B cell (primary cell): ENCODE measurements at regions not wholly inside any gene's neighbourhood (a gene's known extent, or its start where the extent isn't known, plus 50 kb on each side); places are given as distances from the start of the nearest gene placed in this dataset.
A peak's percentile ranks its signal among the peaks of the same experiment; 100 is the strongest.

Source experiments
- ATAC-seq: fragments of 200-7000 bp; cut with Tn5 transposase; one replicate; pipeline ENCODE4 v1.10.0; 2021; ENCODE audit warnings: low read depth, mild to moderate bottlenecking, moderate number of reproducible peaks, moderate library complexity
- CTCF ChIA-PET: fragments of 350-600 bp; sonication (Branson Sonifier 250); formaldehyde crosslinking; loops from one replicate; lab custom pipeline; 2021; ENCODE audit warnings: antibody characterized with exemption, inconsistent platforms; lab: Charles Lee
- POLR2A ChIA-PET: fragments of 350-600 bp; sonication (Branson Sonifier 250); formaldehyde crosslinking; loops from one replicate; lab custom pipeline; 2021; ENCODE audit warnings: antibody characterized with exemption; lab: Charles Lee
- DNase-seq: peaks from one replicate; pipeline ENCODE4 v3.0.0; 2013
- H2AFZ ChIP-seq: 2 replicates; pipeline ENCODE4 v1.6.1; 2012; ENCODE audit warnings: mild to moderate bottlenecking, low read depth, low read length; ENCODE audit not compliant: insufficient read depth, poor library complexity, severe bottlenecking
- H3K27ac ChIP-seq, 2 donors: 1 replicate in 1 of 2; 2 replicates in 1 of 2; pipeline ENCODE4 v1.5.1; 2012 to 2013; ENCODE audit warnings: low read length in 2 of 2, mild to moderate bottlenecking in 2 of 2, moderate library complexity in 1 of 2
- H3K27me3 ChIP-seq, 4 experiments: fragments of 200-600 bp in 1 of 4; sonication (generic) in 1 of 4; replicated peaks in 1 of 4; 1 replicate in 2 of 4; 2 replicates in 2 of 4; pipeline versions ENCODE4 v1.6.1 to v1.7.0; 2013 to 2016; ENCODE audit warnings: low read length in 3 of 4, mild to moderate bottlenecking in 2 of 4, mixed read lengths in 1 of 4, moderate library complexity in 1 of 4; ENCODE audit not compliant: insufficient read depth in 4 of 4, control insufficient read depth in 3 of 4; ENCODE audit errors: control extremely low read depth in 1 of 4
- H3K36me3 ChIP-seq, 2 experiments: replicated peaks in 1 of 2; 1 replicate in 1 of 2; 2 replicates in 1 of 2; pipeline versions ENCODE4 v1.6.1 to v1.7.1; 2013; ENCODE audit warnings: low read length in 1 of 2; ENCODE audit not compliant: insufficient read depth in 2 of 2, control insufficient read depth in 1 of 2; ENCODE audit errors: control extremely low read depth in 1 of 2, extremely low read depth in 1 of 2
- H3K4me1 ChIP-seq, 2 donors: fragments of 200-600 bp in 1 of 2; sonication (generic) in 1 of 2; 1 replicate in 1 of 2; 2 replicates in 1 of 2; pipeline versions ENCODE4 v1.5.1 to v1.6.1; 2013 to 2017; ENCODE audit warnings: low read length in 2 of 2; ENCODE audit not compliant: control insufficient read depth in 2 of 2, insufficient read depth in 2 of 2
- H3K4me2 ChIP-seq: replicated peaks from 2 replicates; pipeline ENCODE3; 2012; ENCODE audit warnings: mild to moderate bottlenecking, low read depth, low read length; ENCODE audit not compliant: poor library complexity, severe bottlenecking
- H3K4me3 ChIP-seq, 5 experiments: fragments of 200-600 bp in 1 of 5; sonication (generic) in 1 of 5; 1 replicate in 3 of 5; 2 replicates in 2 of 5; pipeline versions ENCODE4 v1.5.1 to v1.7.0; 2011 to 2016; ENCODE audit warnings: low read length in 4 of 5, mild to moderate bottlenecking in 4 of 5, low read depth in 2 of 5, control low read depth in 1 of 5, moderate library complexity in 1 of 5; ENCODE audit not compliant: insufficient read depth in 1 of 5; ENCODE audit errors: control extremely low read depth in 1 of 5, extremely low read depth in 1 of 5
- H3K79me2 ChIP-seq: fragments of 200-600 bp; sonication (generic); one replicate; pipeline ENCODE4 v1.6.0; 2016; ENCODE audit warnings: low read length; ENCODE audit not compliant: control insufficient read depth, insufficient read depth
- H3K9ac ChIP-seq: fragments of 200-600 bp; sonication (generic); 2 replicates; pipeline ENCODE4 v1.6.1; 2017; ENCODE audit warnings: mild to moderate bottlenecking, low read length, moderate library complexity
- H3K9me3 ChIP-seq, 3 donors: one replicate each; pipeline versions ENCODE4 v1.6.1 to v1.7.1; 2013; ENCODE audit warnings: low read length in 2 of 3; ENCODE audit not compliant: control insufficient read depth in 2 of 3, insufficient read depth in 1 of 3; ENCODE audit errors: control extremely low read depth in 1 of 3
- H4K20me1 ChIP-seq: 2 replicates; pipeline ENCODE4 v1.6.0; 2012; ENCODE audit warnings: mild to moderate bottlenecking, low read length; ENCODE audit not compliant: insufficient read depth, control insufficient read depth, poor library complexity, severe bottlenecking
- H3K27ac Mint-ChIP-seq: one replicate; pipeline ENCODE4 v1.8.0; 2021; ENCODE audit warnings: mixed read lengths
- H3K27me3 Mint-ChIP-seq: one replicate; pipeline ENCODE4 v1.8.0; 2021; ENCODE audit warnings: mixed read lengths
- H3K4me1 Mint-ChIP-seq: one replicate; pipeline ENCODE4 v1.8.0; 2021; ENCODE audit warnings: mixed read lengths
- H3K4me3 Mint-ChIP-seq: one replicate; pipeline ENCODE4 v1.8.0; 2021; ENCODE audit warnings: mixed read lengths
- H3K9me3 Mint-ChIP-seq: one replicate; pipeline ENCODE4 v1.8.0; 2022; ENCODE audit warnings: mixed read lengths; ENCODE audit not compliant: insufficient read depth
- EZH2 ChIP-seq: IDR thresholded peaks from 2 replicates; pipeline ENCODE4 v1.6.1; 2012; ENCODE audit warnings: borderline replicate concordance, low read depth, mild to moderate bottlenecking, moderate library complexity, low read length; ENCODE audit not compliant: insufficient read depth, poor library complexity, severe bottlenecking
- WGBS: methylation state at CpG from one replicate; pipeline ENCODE4 v1.1.5; 2013; ENCODE audit warnings: missing lambda C conversion rate; ENCODE audit not compliant: insufficient coverage; 5-methylcytosine and 5-hydroxymethylcytosine counted together
- intact Hi-C: fragments of 100-400 bp; cut with micrococcal nuclease; formaldehyde crosslinking; loops from one replicate; pipeline ENCODE4 v1.10.0; 2022
- TF ChIP-seq, protein P1 (sequence below): fragments of 200-600 bp; IDR thresholded peaks from one replicate; pipeline ENCODE4 v1.8.0; 2022; ENCODE audit warnings: antibody characterized with exemption, mild to moderate bottlenecking

DNA sequence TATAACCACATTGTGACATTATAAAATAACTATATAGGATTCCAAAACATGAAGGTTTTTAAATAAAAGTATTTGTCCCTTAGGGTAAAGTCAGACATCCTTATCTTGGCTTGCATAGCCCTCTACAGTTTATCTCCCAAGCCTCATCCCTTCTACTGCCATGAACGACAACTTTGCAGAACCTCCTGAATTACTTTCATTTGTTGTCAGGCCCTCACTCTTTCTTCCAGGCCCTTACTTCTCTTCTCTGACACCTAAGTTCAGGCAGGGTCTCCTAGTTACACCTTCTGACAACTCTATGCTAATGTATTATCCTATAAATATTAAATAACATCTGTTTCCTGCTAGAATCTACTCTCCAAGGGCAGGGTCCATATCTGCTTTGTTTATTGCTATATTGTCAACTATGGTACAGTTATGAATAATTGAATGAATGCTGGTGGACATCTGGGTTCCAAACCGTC is 115.7 kb upstream of the MDM1 start:
- Mint-ChIP-seq H3K9me3 (peaks cover 2% of the 10 kb centered on the region), H3K4me1 (peaks cover 78% of the 10 kb centered on the region), H3K27ac (peak overlapping the region; percentile 78), H3K27me3 (no peaks in the 10 kb centered on the region), H3K4me3 (peak overlapping the region; percentile 59)
- POLR2A ChIA-PET, result no interaction called here
- H3K4me2 ChIP-seq, result peak overlapping the region; percentile 58
- 29% methylated on average over 1 of the region's 2 CpGs for WGBS
- H3K4me1 ChIP-seq, result peaks cover 56 to 60% of the 10 kb centered on the region in 2 donors
- no peak for DNase-seq
- TF ChIP-seq, protein P1, sequence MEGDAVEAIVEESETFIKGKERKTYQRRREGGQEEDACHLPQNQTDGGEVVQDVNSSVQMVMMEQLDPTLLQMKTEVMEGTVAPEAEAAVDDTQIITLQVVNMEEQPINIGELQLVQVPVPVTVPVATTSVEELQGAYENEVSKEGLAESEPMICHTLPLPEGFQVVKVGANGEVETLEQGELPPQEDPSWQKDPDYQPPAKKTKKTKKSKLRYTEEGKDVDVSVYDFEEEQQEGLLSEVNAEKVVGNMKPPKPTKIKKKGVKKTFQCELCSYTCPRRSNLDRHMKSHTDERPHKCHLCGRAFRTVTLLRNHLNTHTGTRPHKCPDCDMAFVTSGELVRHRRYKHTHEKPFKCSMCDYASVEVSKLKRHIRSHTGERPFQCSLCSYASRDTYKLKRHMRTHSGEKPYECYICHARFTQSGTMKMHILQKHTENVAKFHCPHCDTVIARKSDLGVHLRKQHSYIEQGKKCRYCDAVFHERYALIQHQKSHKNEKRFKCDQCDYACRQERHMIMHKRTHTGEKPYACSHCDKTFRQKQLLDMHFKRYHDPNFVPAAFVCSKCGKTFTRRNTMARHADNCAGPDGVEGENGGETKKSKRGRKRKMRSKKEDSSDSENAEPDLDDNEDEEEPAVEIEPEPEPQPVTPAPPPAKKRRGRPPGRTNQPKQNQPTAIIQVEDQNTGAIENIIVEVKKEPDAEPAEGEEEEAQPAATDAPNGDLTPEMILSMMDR, result no peak
- TF ChIP-seq EZH2, result no peak
- intact Hi-C loops, result no loop called here
- no peak overlapping the region for H3K4me3 ChIP-seq
- H3K27me3 ChIP-seq, result no peaks in the 10 kb centered on the region
- H3K27ac ChIP-seq, result peak overlapping the region; percentile 26 to 53
- CTCF ChIA-PET, result no interaction called here
- no peak for ATAC-seq
- peak overlapping the region; percentile 38 for H3K9ac ChIP-seq
- peak overlapping the region; percentile 40 for H2AFZ ChIP-seq
- H3K36me3 ChIP-seq, result no peaks in the 10 kb centered on the region
- no peaks in the 10 kb centered on the region for H3K9me3 ChIP-seq
- no peaks in the 10 kb centered on the region for H4K20me1 ChIP-seq
- H3K79me2 ChIP-seq, result peaks cover 18% of the 10 kb centered on the region

GRCh38 chr12:68449196-68449595 is 117.0 kb upstream of the MDM1 start:
- no peak overlapping the region for H3K4me3 ChIP-seq
- H3K9me3 ChIP-seq, result no peaks in the 10 kb centered on the region
- Mint-ChIP-seq H3K9me3 (no peaks in the 10 kb centered on the region), H3K4me1 (peaks cover 83% of the 10 kb centered on the region), H3K27me3 (no peaks in the 10 kb centered on the region), H3K27ac (peak overlapping the region; percentile 81), H3K4me3 (peak overlapping the region; percentile 63)
- H3K9ac ChIP-seq, result no peak overlapping the region
- peaks cover 66 to 70% of the 10 kb centered on the region in 2 donors for H3K4me1 ChIP-seq
- DNase-seq, result no peak
- no CpG with 5 or more reads among the region's 2 CpGs for WGBS
- CTCF ChIA-PET, result interaction anchor here (1.0 to 1.2 kb wide), 3 partner anchors 132 to 182 kb away, joined by 3 read pairs; no protein-coding TSS in a partner anchor
- H3K4me2 ChIP-seq, result peak overlapping the region; percentile 5
- no peak for TF ChIP-seq EZH2
- TF ChIP-seq, protein P1, result no peak
- H3K27ac ChIP-seq, result peak overlapping the region; percentile 28 to 53
- POLR2A ChIA-PET, result no interaction called here
- H3K27me3 ChIP-seq, result no peaks in the 10 kb centered on the region
- ATAC-seq, result no peak
- intact Hi-C loops, result no loop called here
- H3K79me2 ChIP-seq, result peaks cover 15% of the 10 kb centered on the region
- no peaks in the 10 kb centered on the region for H3K36me3 ChIP-seq
- H4K20me1 ChIP-seq, result no peaks in the 10 kb centered on the region
- no peak overlapping the region for H2AFZ ChIP-seq
